Esophagus (tissue), 2 donors: ENCODE measurements at regions not wholly inside any gene's neighbourhood (a gene's known extent, or its start where the extent isn't known, plus 50 kb on each side); places are given as distances from the start of the nearest gene placed in this dataset.
"Not testable (repeated sequence)": the region's sequence is repeated elsewhere in the genome, so short reads cannot be mapped to it uniquely, and the experiment has no call there.

Source experiments
- H3K27ac ChIP-seq, 2 donors: one replicate each; pipeline ENCODE4 v1.5.1; 2013; ENCODE audit warnings: low read depth in 2 of 2, mild to moderate bottlenecking in 2 of 2, inconsistent platforms in 1 of 2, low read length in 1 of 2, moderate library complexity in 1 of 2
- H3K27me3 ChIP-seq, 2 donors: one replicate each; pipeline ENCODE4 v1.6.1; 2013; ENCODE audit warnings: low read length in 2 of 2, control low read depth in 1 of 2, mild to moderate bottlenecking in 1 of 2; ENCODE audit not compliant: insufficient read depth in 2 of 2, control insufficient read depth in 1 of 2
- H3K36me3 ChIP-seq, 2 donors: one replicate each; pipeline ENCODE4 v1.6.1; 2013; ENCODE audit warnings: low read length in 1 of 2; ENCODE audit not compliant: control insufficient read depth in 2 of 2, insufficient read depth in 2 of 2
- H3K4me1 ChIP-seq, 2 donors: one replicate each; pipeline ENCODE4 v1.6.1; 2013; ENCODE audit warnings: low read length in 1 of 2; ENCODE audit not compliant: control insufficient read depth in 2 of 2, insufficient read depth in 2 of 2
- H3K4me3 ChIP-seq, 2 donors: one replicate each; pipeline ENCODE4 v1.5.1; 2013; ENCODE audit warnings: low read length in 2 of 2, mild to moderate bottlenecking in 2 of 2, low read depth in 1 of 2, moderate library complexity in 1 of 2
- H3K9me3 ChIP-seq, 2 donors: one replicate each; pipeline ENCODE4 v1.6.1; 2013; ENCODE audit warnings: mild to moderate bottlenecking in 2 of 2, low read depth in 1 of 2, low read length in 1 of 2, moderate library complexity in 1 of 2; ENCODE audit not compliant: control insufficient read depth in 2 of 2, insufficient read depth in 1 of 2
- WGBS, 2 donors: extraction: QIAGEN DNeasy Blood & Tissue Kit; methylation state at CpG; one replicate each; pipeline ENCODE4 v1.1.7; 2013; 5-methylcytosine and 5-hydroxymethylcytosine counted together
- donor health status: healthy with polysubstance abuse.
- donor health status: Bipolar disorder and iron deficiency.

DNA sequence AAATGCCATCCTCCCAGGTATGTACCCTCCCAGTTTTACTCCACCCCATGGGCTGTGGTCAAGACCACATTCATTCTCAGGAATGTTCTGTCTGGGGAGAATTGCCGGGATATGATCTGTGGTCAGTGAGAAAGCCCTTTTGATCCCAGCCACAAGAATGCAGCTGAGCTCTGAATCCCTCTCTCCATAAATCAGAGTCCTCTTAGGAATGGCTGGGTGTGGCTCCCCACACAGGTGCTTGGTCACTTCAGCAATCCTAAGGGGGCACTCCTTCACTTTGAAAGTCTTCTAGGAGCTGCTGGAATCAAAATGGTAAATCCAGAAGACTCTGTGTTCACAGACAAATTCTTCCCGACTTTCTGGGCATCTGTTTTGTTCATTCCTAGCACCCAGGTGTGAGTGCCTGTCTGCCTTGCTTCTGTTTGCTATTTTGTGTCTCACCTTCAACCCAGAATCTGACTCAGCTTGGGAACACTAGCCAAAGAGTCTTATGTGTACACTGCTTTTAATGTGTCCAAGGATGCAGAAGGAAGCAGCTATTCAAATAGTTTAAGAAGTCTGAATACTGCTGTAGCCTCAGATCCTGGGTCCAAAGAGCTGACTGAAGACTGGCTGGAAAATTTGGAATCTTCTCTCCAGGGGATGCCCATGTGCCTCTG is 144.6 kb upstream of the CDKN3 start:
- Histone ChIP-seq H3K36me3 (no peaks in the 10 kb centered on the region), H3K4me1 (peaks cover 0 to 5% of the 10 kb centered on the region in 2 donors), H3K9me3 (no peaks in the 10 kb centered on the region), H3K4me3 (no peak overlapping the region), H3K27ac (no peak overlapping the region), H3K27me3 (peaks cover 0 to 3% of the 10 kb centered on the region in 2 donors)
- 52 to 66% methylated on average over 2 of the region's 2 CpGs for WGBS, 2 donors

- 40 to 55% methylated on average over 4 of the region's 4 CpGs for WGBS, 2 donors
- peak overlapping the region in 1 of 2 donors; percentile 2 for H3K27ac ChIP-seq
Observed at GRCh38 chr14:54253195-54253947, 143.4 kb upstream of the CDKN3 start.

DNA sequence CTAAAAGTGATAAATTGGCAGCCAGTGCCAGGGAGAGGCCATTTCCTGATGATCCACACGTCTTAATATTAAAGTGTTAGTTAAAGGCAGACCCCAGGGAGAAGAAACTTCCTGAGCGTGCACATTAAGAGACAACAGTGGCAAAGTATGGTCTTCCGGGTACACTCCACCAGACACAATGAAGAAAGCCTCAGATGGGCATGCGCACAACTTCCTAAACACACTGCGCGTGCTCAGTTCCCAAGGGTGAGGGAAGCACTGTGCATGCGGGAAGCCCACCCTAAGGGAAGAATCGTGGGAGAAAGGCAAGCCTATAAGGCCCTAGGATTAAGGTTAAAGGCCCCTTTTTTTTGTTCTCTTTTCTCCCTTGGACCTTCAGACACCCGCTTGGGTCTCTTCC is 140.7 kb upstream of the CDKN3 start:
- Histone ChIP-seq H3K27me3 (peaks cover 0 to 3% of the 10 kb centered on the region in 2 donors), H3K27ac (no peak overlapping the region), H3K4me3 (no peak overlapping the region), H3K36me3 (no peaks in the 10 kb centered on the region), H3K9me3 (no peaks in the 10 kb centered on the region), H3K4me1 (peaks cover 0 to 5% of the 10 kb centered on the region in 2 donors)
- 84 to 85% methylated on average over 9 of the region's 9 CpGs for WGBS, 2 donors

More at GRCh38 chr14:54253195-54253947, 143.4 kb upstream of the CDKN3 start:
- H3K36me3 ChIP-seq = no peaks in the 10 kb centered on the region
- peaks cover 0 to 5% of the 10 kb centered on the region in 2 donors for H3K4me1 ChIP-seq
- H3K27me3 ChIP-seq = peaks cover 0 to 3% of the 10 kb centered on the region in 2 donors
- no peak overlapping the region for H3K4me3 ChIP-seq
- no peaks in the 10 kb centered on the region for H3K9me3 ChIP-seq

DNA sequence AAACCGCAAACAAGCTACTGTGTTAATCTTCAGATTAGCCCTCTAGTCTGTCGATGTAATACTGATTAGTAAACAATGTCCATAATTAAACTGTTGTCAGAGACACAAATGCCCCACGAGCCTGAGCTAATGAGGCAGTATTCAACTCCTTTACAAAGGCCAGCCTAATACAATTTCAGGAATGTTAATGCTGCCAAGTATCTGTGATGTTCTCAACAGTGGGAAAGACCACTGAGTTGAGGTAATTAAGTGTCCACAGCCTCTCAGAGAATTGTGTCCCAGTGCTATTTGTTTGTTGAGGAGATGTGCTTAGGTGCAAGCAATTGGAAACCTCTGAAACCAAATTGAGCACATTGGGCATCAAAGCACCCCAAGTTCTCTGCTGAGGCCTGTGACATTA is 139.4 kb upstream of the CDKN3 start:
- Histone ChIP-seq H3K9me3 (no peaks in the 10 kb centered on the region), H3K27ac (no peak overlapping the region), H3K4me1 (peaks cover 0 to 5% of the 10 kb centered on the region in 2 donors), H3K27me3 (no peaks in the 10 kb centered on the region), H3K4me3 (no peak overlapping the region), H3K36me3 (no peaks in the 10 kb centered on the region)
- 62 to 66% methylated on average over 3 of the region's 3 CpGs for WGBS, 2 donors

DNA sequence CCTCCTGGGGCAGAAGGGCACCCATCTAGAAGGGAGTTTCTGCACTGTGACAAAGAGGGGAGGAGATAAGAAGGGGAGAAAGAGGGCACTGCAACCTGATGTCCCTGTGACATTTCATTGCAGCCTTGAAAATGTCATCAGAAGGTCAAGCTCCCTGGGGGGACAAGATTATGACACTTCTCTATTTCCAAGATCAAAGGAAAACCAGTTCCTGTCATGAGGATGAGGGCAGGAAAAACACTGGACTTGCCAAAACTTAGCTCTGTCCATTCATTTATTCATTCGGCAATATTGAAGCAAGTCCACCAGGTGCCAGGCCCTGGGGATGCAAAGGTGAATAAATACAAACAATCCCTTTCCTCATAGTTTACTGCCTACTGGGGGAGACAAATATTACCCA is 138.4 kb upstream of the CDKN3 start:
- peaks cover 0 to 2% of the 10 kb centered on the region in 2 donors for H3K4me1 ChIP-seq
- H3K9me3 ChIP-seq = no peaks in the 10 kb centered on the region
- H3K27ac ChIP-seq = no peak overlapping the region
- H3K36me3 ChIP-seq = no peaks in the 10 kb centered on the region
- no peaks in the 10 kb centered on the region for H3K27me3 ChIP-seq
- 51 to 71% methylated on average over 1 of the region's 1 CpG for WGBS, 2 donors
- H3K4me3 ChIP-seq = no peak overlapping the region

- Histone ChIP-seq H3K9me3 (no peaks in the 10 kb centered on the region), H3K27me3 (no peaks in the 10 kb centered on the region)
- WGBS, 2 donors = 79 to 84% methylated on average over 5 of the region's 5 CpGs
Observed at GRCh38 chr14:54259821-54260220, 137.0 kb upstream of the CDKN3 start.

GRCh38 chr14:54261283-54261682 is 135.5 kb upstream of the CDKN3 start:
- WGBS, 2 donors = 64 to 67% methylated on average over 7 of the region's 7 CpGs
- Histone ChIP-seq H3K27ac (no peak overlapping the region), H3K4me1 (no peaks in the 10 kb centered on the region), H3K36me3 (no peaks in the 10 kb centered on the region), H3K4me3 (no peak overlapping the region), H3K9me3 (no peaks in the 10 kb centered on the region), H3K27me3 (no peaks in the 10 kb centered on the region)

More at GRCh38 chr14:54259821-54260220, 137.0 kb upstream of the CDKN3 start:
- no peaks in the 10 kb centered on the region for H3K36me3 ChIP-seq
- H3K27ac ChIP-seq = no peak overlapping the region
- no peak overlapping the region for H3K4me3 ChIP-seq
- no peaks in the 10 kb centered on the region for H3K4me1 ChIP-seq

DNA sequence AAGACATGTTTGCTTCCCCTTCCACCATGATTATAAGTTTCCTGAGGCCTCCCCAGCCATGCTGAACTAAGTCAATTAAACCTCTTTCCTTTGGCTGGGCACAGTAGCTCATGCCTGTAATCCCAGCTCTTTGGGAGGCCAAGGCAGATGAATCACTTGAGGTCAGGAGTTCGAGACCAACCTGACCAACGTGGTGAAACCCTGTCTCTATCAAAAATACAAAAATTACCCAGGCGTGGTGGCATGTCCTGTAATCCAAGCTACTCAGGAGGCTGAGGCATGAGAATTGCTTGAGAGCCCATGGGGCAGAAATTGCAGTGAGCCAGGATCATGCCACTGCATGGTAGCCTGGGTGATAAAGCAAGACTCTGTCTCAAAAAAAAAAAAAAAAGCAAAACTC is 130.2 kb upstream of the CDKN3 start:
- H3K27ac ChIP-seq, H3K4me3 ChIP-seq, H3K9me3 ChIP-seq, H3K36me3 ChIP-seq, H3K27me3 ChIP-seq, H3K4me1 ChIP-seq: not testable (repeated sequence)
- 83 to 87% methylated on average over 3 of the region's 3 CpGs for WGBS, 2 donors

DNA sequence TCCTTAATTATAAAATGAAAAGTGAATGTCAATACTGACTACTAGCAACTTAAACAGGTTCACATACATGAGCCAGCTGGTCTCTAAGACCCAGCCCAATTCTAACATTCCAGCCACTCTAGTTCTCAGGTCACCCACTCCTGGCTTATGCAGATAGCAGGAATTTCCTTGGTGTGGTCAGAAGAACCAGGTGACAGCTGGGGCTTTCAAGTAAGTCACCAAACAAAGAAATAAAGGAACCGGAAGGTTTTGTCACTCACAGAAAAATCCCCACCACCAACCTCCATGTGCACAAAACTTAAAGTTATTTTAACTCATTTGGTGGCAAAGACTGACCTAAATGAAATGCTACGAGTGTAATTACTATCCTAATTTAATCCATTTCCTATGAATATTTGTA is 129.6 kb upstream of the CDKN3 start:
- H3K4me1 ChIP-seq = no peaks in the 10 kb centered on the region
- WGBS, 2 donors = 76 to 82% methylated on average over 2 of the region's 2 CpGs
- H3K9me3 ChIP-seq = no peaks in the 10 kb centered on the region
- no peak overlapping the region for H3K4me3 ChIP-seq
- H3K36me3 ChIP-seq = no peaks in the 10 kb centered on the region
- H3K27ac ChIP-seq = no peak overlapping the region
- H3K27me3 ChIP-seq = no peaks in the 10 kb centered on the region
